Testis (tissue), 2 donors: ENCODE measurements at regions not wholly inside any gene's neighbourhood (a gene's known extent, or its start where the extent isn't known, plus 50 kb on each side); places are given as distances from the start of the nearest gene placed in this dataset.
"Not testable (repeated sequence)": the region's sequence is repeated elsewhere in the genome, so short reads cannot be mapped to it uniquely, and the experiment has no call there.

ENCODE experiments used
- DNase-seq: peaks from one replicate; pipeline ENCODE4 v3.0.0-alpha.2; 2019
- H3K27ac ChIP-seq, 2 donors: fragments of 200-600 bp; sonication (generic); one replicate each; pipeline ENCODE4 v1.5.1; 2019
- H3K27me3 ChIP-seq: fragments of 200-600 bp; sonication (generic); one replicate; pipeline ENCODE4 v1.5.1; 2019
- H3K36me3 ChIP-seq: fragments of 200-600 bp; sonication (generic); one replicate; pipeline ENCODE4 v1.5.1; 2017; ENCODE audit warnings: low read depth; ENCODE audit errors: missing control alignments
- H3K4me1 ChIP-seq: fragments of 200-600 bp; sonication (generic); one replicate; pipeline ENCODE4 v1.5.1; 2019
- H3K4me3 ChIP-seq, 2 donors: fragments of 200-600 bp; sonication (generic); one replicate each; pipeline ENCODE4 v1.5.1; 2017 to 2019
- H3K9me3 ChIP-seq: fragments of 200-600 bp; sonication (generic); one replicate; pipeline ENCODE4 v1.5.1; 2017
- POLR2A ChIP-seq: fragments of 450-650 bp; IDR thresholded peaks from one replicate; pipeline ENCODE4 v1.6.1; 2017; ENCODE audit warnings: antibody characterized with exemption, mild to moderate bottlenecking, moderate library complexity
- WGBS, 2 donors: methylation state at CpG; one replicate each; pipeline ENCODE4 v1.1.5; 2018; 5-methylcytosine and 5-hydroxymethylcytosine counted together
- intact Hi-C: fragments of 100-400 bp; cut with DNase I; formaldehyde crosslinking; loops from one replicate; pipeline ENCODE4 v1.15.1; 2023; ENCODE audit warnings: low total_unique reads
- TF ChIP-seq, protein P1 (sequence below), 3 experiments: fragments of 450-650 bp in 2 of 3; fragments of 200-600 bp in 1 of 3; sonication (generic) in 1 of 3; IDR thresholded peaks; one replicate each; pipeline ENCODE4 v1.5.1; 2016 to 2019; ENCODE audit warnings: antibody characterized with exemption in 3 of 3, mild to moderate bottlenecking in 2 of 3, moderate library complexity in 1 of 3

DNA sequence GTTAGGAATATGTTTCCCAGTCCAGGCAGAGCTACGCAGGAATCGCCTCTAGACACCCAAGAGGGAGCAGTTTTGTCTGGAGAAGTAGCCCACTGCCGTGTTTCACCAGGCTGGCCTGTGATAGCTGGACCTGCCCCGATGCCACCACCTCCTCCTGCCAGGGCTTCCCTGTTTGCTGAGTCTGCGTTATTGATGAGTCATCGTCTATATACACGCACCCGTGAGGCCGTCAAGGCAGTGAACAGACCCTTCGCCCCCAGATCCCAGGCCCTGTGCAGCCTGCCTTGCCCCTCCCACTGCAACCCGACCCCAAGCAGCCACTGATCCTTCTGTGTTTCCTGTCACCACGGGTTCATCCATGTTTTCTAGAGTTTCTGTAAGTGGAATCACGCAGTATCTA lies 141.9 kb downstream of the IGLL1 start:
- intact Hi-C loops, result no loop called here
- DNase-seq, result no peak

DNA sequence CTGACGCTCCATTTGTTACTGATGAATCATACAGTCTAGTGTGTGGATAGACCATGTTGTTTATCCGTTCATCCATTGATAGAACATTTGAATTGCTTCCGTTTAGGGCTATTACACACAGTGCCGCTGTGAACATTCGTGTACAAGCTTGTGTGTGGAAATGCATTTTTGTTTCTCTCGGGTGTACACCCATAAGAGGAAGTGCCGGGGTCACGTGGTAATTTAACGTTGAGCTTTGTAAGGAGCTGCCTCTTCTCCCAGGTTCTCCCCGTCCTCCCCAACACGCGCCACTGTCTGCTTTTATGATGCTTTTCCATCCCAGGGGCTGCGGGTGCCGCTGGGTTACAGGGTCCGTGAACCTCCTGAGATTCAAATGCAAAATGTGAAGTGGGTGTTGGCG lies 142.3 kb downstream of the IGLL1 start:
- Histone ChIP-seq H3K4me3 (no peak overlapping the region), H3K27ac (no peak overlapping the region), H3K9me3 (no peaks in the 10 kb centered on the region), H3K36me3 (no peaks in the 10 kb centered on the region), H3K4me1 (peaks cover 6% of the 10 kb centered on the region), H3K27me3 (no peaks in the 10 kb centered on the region)
- WGBS, 2 donors, result 96 to 97% methylated on average over 16 of the region's 16 CpGs
- intact Hi-C loops, result no loop called here
- TF ChIP-seq, protein P1, sequence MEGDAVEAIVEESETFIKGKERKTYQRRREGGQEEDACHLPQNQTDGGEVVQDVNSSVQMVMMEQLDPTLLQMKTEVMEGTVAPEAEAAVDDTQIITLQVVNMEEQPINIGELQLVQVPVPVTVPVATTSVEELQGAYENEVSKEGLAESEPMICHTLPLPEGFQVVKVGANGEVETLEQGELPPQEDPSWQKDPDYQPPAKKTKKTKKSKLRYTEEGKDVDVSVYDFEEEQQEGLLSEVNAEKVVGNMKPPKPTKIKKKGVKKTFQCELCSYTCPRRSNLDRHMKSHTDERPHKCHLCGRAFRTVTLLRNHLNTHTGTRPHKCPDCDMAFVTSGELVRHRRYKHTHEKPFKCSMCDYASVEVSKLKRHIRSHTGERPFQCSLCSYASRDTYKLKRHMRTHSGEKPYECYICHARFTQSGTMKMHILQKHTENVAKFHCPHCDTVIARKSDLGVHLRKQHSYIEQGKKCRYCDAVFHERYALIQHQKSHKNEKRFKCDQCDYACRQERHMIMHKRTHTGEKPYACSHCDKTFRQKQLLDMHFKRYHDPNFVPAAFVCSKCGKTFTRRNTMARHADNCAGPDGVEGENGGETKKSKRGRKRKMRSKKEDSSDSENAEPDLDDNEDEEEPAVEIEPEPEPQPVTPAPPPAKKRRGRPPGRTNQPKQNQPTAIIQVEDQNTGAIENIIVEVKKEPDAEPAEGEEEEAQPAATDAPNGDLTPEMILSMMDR (IDR thresholded peaks at IDR 0.05), result no peak
- no peak for TF ChIP-seq POLR2A
- no peak for DNase-seq

More for the DNA sequence above, 141.9 kb downstream of the IGLL1 start:
- WGBS, 2 donors, result 75 to 93% methylated on average over 10 to 13 of the region's 13 CpGs
- Histone ChIP-seq H3K27me3 (no peaks in the 10 kb centered on the region), H3K4me3 (no peak overlapping the region), H3K27ac (no peak overlapping the region), H3K4me1 (peaks cover 6% of the 10 kb centered on the region), H3K9me3 (no peaks in the 10 kb centered on the region), H3K36me3 (no peaks in the 10 kb centered on the region)
- TF ChIP-seq POLR2A, result no peak
- TF ChIP-seq, protein P1 (IDR thresholded peaks at IDR 0.05), result no peak

DNA sequence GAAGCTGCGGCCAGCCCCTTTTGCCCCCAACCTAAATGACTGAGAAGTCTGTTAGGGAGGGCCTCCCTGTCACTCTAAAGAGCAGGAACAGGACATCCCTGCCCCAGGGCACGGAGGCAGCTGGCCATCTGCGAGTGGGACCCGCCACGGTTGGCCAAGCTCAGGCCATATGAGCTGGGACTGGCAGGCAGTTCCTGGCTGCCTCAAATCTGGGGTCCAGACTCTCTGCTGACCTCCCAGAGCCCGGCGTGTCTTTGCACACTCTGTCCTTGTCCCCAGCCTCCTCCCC lies 143.0 kb downstream of the IGLL1 start:
- WGBS, 2 donors, result 92% methylated on average over 7 of the region's 7 CpGs; no CpG with 5 or more reads in 1 of the 2 donors
- H3K4me3 ChIP-seq, H3K27ac ChIP-seq, H3K9me3 ChIP-seq, H3K27me3 ChIP-seq, H3K36me3 ChIP-seq, intact Hi-C loops, H3K4me1 ChIP-seq, DNase-seq: not testable (repeated sequence)

- WGBS, 2 donors, result 57 to 76% methylated on average over 4 to 21 of the region's 23 CpGs
- intact Hi-C loops, H3K4me1 ChIP-seq, H3K27me3 ChIP-seq, H3K36me3 ChIP-seq, DNase-seq, H3K9me3 ChIP-seq, H3K4me3 ChIP-seq, H3K27ac ChIP-seq: not testable (repeated sequence)
These were observed 143.6 kb downstream of the IGLL1 start for GRCh38 chr22:23436354-23437106.

GRCh38 chr22:23435186-23435585 lies 144.9 kb downstream of the IGLL1 start:
- DNase-seq, H3K4me3 ChIP-seq, H3K4me1 ChIP-seq, H3K27me3 ChIP-seq, H3K27ac ChIP-seq, H3K36me3 ChIP-seq, intact Hi-C loops, H3K9me3 ChIP-seq: not testable (repeated sequence)
- 81 to 85% methylated on average over 4 to 12 of the region's 16 CpGs for WGBS, 2 donors

DNA sequence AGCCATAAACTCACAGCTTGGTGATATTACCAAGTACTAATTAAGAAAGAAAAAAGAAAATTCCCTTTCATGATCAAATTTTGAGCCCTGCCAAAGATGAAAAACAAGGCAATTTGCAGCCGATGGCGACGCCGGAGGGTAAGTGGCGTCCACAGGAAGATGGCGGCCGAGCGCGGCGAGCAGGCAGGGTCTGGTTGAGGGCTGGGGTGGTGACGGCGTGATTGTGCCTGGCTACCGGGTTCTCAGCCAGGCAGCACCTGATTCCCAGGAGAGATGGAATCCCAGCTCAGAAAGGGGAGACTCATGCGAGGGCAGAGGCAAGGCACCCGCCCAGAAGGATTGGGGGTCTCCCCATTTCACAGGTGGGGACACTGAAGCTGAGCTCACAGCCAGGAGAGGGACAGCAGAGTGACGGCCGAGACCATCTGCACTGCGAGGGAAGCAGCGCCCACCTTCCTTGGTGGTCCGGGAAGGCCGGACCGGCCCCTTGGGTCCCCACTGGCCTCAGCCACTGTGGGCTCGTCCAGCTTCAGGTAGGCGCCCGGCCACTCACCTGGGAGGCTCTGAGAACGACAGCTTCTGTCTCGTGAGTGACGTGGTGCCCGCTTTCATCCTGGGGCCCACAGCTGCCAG lies 145.8 kb downstream of the IGLL1 start:
- intact Hi-C loops, H3K36me3 ChIP-seq, H3K4me1 ChIP-seq, DNase-seq, H3K27ac ChIP-seq, H3K9me3 ChIP-seq, H3K27me3 ChIP-seq: not testable (repeated sequence)
- WGBS, 2 donors, result 52 to 66% methylated on average over 13 to 24 of the region's 29 CpGs
- peak overlapping the region in 1 of 2 donors; percentile 29 for H3K4me3 ChIP-seq
